CD4-positive, alpha-beta T cell treated with Interleukin-15 for 1 hour (primary cell): ENCODE measurements at regions not wholly inside any gene's neighbourhood (a gene's known extent, or its start where the extent isn't known, plus 50 kb on each side); places are given as distances from the start of the nearest gene placed in this dataset.

Experiments
- DNase-seq: peaks from one replicate; pipeline ENCODE4 v3.0.0-alpha.2; 2020

DNA sequence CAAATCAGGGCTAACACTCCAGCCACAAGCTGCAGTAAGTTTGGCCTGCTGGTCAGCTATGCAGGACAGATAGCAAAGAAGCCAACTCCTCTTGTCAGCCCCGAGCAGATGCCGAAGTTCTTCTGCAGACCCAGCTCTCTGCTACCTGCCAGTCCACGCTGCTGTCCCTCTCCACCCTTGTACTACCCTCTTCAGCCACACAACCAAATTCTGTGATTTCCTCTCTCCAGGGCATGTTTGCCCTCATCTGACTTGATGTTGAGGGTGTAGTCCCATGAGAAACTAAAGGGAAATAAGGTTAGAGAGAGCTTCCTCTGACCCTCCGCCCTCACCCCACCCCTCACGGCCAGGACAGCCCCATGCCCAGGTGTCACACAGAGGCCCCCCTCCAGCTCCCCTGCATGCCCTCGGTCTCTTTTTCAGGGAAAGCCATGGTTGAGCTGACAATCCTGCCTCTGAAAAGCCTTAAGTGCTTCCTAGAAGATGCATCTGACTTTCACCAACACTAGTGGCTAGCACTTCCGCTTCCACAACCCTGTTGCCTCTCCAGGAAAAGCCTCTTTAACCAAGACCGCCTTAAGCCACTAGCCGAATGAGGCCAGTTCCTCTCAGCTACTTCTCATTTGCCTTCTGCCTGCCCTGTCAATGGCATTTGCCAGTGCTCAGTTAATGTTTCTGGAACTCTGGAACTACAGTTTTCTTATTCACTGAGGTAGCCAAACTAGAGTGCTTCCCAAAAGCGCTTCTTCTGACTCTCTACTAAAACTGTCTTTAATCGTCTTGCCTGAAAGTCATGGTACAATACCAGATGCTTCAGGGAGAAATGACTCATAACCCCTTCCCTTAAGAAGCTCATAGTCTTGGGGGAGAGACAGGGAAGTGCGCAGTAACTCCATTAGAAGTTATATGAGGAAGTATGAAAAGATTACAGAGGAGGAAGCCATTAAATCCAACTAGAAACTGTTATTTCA lies 300.4 kb upstream of the STT3B start:
- peak; percentile 46 for DNase-seq

DNA sequence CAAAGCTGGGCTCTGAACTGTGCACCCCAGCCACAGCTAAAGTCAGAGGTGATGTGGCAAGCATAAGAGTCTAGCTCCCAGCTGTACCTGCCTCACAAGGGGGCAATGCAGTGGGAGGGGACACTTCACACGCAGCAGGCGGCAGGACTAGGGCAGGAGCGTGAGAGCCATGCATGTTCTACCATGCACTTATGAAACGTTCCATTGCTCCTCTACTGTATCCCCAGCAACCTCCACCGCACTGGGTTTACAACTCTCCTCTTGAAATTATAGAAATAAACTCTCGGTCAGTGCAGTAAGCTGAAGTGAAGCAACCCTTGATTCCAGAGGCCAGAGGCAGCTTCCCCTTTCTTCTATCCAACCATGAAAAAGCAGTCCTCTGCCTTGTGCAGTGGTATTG lies 298.6 kb upstream of the STT3B start:
- DNase-seq, result peak; percentile 30

DNA sequence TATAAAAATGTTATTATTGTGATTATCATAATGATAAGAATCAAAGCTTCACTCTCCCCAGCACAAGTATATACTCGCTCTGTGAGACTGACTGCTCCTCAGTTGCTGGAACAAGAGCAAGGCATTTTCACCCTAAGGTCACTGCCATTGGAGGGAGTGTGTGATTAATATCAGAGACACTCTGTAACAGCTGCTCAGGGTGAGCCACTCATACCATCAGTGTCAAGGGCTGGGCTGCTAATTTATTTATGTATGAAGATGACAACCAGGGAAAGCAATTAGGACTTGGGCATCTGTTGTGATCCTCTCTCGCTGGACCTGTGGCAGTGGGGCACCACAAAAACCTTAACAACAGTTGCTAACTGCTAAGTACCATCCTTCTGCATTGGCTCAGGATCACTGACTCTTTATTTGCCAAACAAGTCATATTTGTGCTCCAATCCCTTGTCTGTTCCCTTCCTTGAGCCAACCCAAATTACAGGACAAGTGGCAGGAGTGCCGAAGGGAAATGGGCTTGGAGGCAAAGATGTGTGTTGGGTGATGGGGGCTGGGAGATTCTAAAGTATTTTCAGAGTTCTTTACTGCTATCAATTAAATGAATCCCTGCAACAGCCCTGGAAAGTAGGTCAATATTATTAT lies 297.5 kb upstream of the STT3B start:
- no peak for DNase-seq

DNA sequence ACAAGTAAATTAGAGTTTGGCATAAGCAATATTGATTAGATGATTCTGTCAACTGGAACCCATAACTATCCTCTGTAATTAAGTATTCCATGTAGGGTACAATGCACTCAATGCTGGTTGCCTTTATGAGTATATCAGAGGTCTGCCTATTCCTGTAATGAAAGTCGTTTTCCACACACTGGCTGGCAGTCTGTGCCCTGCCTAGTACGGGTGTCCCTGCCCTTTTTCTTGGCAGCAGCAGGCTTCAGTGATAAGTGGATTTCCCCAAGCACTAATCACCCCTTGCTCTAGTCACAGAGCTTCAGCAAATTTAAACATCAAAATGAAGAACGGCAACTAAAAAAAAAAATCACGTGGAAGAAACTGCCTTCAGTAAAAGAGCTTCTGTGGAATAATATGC lies 294.8 kb upstream of the STT3B start:
- DNase-seq, result no peak

DNA sequence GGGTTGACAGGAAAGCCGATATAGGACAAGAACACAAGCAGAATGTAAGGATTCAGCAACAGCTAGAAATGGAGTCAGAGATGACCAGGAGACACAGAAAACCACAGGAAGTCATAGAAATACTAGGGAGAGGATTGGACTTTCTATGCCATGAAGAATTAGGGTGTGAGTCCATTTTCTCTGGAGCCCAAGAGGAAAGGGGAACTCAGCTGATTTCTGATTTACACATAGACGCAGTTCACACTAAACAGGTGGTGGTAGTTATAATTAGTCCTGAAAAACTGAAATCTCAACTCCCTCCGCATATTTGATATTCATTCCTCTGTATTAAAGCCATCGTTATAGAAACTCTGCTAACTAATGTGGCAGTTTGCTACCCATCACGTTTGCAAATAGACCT lies 292.7 kb upstream of the STT3B start:
- DNase-seq, result no peak

DNA sequence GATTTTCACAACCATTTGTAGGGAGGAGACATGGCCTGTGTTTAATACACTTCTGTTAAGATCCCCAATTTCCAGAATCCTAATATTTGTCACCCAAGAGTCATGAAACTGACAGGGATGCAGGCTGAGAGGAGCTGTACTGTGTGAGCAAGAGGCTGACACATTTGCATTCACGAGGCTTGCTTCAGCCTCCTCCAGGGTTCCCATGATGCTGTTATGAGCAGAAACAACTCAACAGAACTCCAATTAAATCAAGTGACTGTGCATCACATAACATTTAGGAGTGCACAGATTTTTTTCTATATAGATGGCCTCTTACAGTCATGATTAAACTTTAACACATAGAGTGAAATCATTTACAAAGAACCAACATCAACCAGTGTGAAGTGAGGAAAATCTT lies 292.3 kb upstream of the STT3B start:
- DNase-seq, result no peak

DNA sequence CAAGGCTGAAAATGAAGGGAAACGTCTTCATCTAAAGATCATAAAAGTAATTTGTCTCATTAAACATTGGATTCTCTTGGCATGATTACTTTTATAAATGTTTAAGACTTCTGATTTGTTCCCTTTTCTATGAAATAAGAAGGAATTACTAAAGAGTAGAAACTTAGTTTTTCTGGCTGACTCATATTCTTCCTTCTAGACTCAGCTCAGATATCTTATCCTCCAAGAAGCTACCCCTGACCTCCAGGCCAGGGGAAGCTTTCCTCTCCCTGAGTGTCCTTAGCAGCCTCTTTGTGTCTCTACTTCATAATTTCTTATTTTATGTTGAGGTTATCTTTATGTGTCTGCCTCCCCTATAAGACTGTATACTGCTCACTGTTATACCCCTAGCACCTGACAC lies 291.9 kb upstream of the STT3B start:
- no peak for DNase-seq

DNA sequence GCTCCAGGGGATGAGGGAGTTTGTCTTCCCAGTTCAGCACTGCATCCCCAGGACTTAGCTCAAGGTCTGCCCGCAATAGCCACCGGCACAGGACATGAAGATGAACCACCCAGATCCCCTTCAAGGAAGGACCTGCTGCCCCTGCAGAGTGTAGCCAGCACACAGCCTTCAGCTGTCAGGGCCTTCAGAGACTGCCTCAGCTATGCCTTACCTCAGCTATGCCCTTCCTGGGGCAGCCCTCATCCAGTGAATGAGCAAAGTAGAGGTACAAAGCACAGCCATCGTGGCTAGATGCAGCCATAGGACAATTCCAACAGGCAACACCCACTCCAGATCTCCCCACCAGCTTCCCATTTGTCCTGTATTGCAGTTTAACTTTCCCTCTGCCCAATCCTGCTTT lies 291.2 kb upstream of the STT3B start:
- DNase-seq, result no peak

DNA sequence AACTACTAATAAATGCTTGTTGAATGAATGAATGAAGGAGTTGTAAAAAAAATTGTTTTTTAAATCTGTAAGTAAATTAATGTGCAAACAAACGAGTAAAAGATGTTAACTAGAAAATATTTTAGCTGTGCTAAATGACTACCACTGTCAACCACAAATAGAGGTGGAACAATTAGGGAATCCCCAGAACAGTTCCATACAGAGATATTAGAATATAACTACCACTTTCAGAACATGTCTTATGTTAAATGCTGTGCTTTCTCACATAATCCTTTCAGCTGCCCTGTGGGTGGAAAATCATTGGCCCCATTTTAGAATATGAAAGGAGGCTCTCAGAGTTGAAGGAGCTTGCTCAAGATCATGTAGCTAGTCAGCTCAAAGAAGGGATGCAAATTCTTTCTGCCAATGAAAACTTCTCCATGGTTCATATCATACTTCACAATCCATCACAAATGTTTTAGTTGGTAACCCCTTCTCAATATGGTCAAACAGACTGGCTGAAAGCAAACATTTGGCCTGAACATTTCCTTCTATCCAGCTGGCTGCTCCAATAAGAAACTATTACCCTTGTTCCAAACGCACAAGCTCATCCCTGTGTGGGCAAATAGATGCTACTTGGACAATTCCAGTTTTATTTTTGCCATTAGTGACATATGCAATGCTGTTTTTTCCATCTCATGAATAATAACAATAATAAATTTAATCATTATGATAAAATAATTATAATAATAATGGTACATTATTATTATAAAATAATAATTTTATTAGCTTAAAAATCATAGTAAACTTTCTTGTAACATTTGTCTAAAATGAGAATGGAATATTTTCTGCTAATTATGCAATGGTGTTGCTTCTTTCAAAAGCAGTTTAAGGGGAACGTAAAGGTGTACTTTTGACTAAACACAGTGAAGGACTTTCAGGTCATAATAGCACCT lies 290.4 kb upstream of the STT3B start:
- DNase-seq, result no peak

DNA sequence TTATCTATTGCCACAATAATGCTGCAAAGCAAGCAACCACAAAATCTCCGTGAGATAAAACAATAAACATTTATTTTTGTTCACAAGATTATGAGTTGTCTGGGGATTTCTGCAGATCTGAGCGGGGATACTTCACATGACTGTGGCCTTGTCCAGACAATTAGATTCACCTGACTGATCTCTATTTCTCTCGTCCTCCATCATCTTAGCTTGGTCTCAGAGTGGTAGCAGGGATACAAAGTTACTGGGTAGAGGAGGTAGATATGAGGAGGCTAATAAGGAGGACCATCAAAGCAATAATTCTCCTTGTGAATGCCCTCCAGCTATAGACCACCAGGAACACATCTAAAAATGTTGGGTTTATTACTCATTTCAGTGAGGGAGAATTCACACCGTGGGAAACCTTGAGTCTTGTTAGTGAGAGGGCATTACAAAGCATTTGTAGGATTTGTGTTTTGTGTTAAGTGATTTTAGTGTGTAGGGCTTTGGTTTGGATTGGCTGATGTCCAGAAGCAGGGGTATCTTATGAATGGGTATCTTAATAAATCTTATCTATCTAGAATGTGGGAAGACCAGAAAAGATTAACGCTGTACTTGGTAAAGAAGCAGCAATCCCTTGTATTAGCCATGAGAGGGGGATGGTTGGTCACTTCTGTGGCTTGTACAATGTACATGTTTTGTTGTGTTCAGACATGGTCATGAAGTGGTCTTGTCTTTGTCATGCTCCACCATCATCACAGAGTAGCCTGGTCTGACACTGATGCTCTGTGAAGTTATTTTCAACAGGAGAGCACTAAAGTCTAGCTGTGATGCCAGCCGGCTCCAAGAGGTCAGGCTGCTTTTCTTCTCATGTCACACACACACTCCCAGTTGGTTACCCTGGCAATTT lies 287.6 kb upstream of the STT3B start:
- no peak for DNase-seq

DNA sequence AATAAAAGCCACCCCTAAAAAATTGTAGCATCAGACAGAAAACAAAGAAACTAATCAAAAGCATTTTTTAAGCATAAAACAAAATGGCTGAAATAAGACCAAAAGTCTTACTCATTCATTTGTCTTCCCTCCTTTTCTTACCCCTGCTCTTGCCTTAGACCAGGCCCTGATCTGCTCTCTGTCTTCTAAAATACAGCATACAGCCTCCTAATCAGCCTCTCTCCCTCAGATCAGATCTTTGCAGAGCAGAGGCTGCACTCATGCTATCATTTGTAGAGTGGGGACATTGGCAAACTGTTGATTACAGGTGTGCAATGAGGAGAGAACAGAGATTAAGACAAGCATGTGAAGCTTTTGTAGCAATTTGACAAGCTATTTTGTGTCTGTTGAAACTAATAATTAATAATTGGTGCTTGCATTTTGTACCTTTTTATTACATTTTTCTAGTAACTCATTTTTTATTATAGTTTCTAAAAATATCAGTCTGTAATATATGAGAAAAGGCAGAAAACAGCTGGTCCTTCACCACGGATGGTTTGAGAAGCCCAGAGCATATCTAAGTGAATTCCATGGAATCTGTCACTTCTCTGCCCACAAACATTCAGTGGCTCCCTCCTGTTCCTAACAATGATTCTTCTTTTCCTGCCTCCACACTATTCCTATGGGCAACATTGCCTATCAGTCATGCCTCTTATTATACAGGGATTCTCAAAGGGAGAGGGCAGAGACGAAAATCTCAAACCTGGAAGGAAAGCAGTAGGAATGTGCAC lies 286.2 kb upstream of the STT3B start:
- DNase-seq, result no peak

DNA sequence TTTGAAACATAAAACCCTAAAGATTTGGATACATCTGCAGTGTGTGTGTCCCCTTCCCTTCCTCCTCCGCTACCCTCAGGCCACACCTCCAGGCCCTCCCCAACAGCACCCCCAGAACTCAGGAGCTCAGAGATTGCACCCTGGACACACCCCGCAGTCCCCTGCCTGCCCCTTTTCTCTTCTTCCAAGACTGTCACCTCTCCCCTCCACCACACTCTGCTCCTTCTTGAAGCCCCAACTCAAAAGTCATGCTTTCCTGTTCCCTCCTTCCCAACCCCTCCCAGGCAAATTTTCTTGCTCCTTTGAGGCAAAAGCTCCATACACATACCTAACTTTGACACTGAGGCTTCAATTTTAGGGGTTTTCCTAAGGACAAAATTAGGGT lies 285.7 kb upstream of the STT3B start:
- no peak for DNase-seq

DNA sequence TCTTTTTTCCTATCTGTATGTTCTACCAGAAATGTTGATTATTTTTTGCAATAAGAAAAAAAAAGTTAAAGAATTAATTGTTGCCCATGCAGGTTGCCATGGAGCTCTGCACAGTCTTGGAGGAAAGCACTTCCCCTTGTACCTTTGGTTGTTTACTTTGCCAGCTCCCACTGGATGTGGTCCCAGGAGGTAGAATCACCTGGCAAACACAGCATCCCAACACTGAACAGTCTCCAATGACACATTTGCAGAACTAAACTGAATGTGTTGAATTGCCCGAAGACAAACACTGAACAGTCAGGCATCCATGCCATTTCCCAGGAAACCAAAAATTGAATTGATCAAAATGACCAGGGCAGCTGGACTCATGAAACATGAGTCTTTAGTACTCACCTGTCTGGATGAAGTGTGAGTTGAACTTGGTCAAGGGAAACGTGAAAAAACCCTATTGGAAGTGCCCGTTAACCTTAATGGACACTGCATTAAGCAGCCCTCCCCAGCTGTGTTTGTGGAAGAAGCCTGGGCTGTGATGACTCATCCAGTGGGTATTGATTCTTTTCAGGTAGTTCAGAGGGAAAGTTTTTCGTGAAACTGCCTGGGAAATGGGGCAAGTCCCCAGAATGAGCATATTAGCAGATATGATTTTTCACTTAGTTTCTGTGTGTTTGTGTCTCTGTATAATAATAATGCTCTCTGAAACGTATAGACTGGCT lies 284.7 kb upstream of the STT3B start:
- no peak for DNase-seq

DNA sequence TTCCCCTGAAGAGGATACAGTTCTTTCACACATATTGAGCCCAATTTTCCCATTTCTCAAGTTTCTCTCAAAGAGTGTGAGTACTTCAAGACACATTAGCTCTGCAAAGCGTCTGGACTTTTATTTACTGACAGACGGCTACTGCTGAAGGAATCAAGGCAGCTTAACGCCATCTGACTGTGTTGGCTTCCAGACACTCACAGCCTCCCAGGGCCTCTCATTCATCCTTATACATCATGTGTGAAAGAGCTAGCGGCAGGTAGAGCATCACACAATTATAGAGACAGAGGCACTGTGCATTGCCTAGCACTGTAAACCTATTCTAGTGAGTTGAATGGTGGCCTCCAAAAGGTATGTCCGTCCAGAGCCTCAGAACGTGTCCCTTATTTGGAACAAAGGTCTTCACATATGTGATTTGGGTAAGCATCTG lies 284.1 kb upstream of the STT3B start:
- no peak for DNase-seq

DNA sequence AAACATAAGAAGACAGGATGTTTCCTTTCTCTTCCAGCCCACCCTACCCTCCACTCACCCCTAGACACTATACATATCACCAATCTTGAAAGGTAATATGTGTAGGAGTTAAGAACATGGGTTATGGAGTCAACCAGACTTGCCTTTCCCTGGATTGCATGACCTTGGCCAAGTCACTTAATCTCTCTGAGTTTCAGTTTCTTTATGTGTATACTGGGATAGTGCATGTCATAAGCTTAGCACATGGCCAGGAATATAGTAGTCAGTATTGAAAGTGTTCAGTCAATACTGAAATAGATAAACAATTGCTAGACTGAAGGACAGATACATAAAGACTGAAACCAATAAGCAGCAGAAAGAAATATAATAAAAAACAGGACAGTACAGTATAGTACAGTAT lies 283.2 kb upstream of the STT3B start:
- no peak for DNase-seq

DNA sequence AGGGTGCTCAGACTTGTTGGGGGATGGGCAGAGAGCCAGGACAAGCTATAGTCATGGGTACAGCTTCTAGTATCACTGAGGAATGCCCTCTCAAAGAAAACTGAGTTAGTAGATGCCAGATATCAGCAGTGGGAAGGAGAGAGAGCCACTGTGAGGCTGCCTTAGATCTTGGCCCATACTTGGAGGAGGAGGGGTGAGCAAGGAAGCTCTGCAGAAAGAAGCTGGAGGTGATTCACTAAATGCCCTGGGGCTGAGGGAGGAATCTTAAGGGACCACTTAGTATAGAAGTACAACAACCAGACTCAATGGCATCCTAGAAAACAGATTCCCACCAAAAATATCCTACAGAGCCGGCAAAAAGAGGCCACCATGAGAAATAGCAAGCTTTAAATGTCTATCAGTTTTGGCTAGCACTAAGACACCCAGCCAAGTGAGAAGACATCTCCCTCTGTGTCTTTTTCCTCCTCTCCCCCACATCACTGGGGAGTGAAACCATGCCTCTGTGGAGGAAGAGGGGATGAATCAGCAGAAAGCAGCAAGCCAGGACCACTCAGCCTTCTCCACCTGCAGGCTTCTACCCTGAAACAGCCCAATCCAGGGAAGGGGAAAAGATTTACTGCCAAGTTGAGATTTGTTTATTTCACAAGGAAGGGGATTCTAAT lies 282.5 kb upstream of the STT3B start:
- DNase-seq, result no peak

DNA sequence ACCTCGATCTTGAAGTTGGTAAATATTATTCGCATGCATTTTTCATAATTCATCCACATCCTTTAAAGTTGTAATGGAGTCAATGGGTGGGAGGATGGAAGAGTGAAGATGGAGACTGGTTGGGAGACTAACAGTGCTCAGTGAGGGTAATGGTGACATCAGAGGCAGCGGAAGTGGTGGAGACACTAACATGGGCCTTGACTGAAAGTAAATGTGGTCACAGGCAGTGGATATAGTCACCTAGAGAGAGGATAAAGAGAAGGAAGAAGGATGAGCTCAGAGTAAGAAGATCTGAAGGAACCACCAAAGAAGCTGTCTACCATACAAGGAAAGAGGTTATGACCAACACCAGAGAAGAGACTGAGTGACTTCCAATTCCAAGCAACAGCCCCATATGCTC lies 281.6 kb upstream of the STT3B start:
- no peak for DNase-seq

DNA sequence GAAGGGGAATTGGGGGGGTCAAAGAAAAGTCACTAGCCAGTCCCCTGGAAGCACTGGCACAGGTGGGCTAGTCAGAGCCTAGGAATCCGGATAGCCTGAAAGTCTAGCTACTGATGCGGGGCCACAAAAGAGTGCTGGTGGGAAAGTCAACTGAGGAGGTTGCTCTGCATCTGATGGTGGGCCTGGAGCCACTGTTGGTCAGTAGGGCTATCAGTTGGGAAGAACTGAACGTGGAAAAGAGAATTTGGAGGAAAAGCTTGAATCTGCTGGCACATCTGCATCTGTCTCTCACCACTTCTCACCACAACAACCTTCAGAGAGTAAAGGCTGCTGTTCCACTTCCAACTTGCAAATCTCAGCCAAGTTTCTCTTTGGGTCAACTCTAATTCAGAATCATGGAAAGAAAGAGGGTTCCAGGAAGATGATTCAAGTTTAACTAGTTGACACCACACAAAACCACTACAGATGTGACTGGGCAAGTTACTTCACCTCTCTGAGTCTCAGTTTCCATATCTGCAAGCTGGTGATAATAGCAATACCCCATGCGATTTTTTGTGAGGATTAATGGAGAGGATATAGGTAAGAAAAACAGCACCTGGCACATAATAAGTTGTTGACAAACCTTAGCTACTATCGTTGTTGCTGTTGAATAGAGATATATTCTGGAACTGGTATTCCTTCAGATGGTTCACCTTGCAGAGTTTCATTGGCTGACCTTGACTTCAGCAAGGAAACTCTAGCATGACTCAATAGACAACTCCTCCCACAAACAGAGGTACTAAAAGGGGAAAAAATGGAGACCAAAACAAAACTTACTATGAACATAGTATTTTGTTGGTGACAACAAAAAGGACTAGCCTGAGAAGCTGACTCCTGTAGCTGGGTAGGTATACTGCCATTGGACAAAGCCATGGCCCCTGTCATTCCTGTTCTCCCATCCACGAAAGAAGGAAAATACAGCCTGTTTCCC lies 280.2 kb upstream of the STT3B start:
- DNase-seq, result no peak

DNA sequence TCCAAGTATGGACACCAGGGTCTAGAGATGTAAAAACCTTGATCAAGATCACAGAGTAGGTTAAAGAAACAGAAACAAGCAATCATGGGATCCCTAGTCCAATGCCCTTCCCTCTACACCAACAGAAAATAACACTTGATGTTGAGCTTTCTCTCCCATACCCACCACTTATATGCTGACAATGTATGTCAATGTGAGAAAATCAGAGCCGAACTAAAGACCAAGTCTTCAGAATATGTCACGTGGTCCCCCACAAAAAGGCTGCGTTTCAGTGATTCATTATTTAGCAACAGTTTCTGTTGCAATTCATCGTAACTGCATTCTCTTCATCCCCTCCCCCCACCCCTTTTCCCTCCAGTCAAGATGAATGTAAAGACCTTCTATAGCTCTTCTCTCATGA lies 278.9 kb upstream of the STT3B start:
- no peak for DNase-seq
